Osteoblast (primary cell): ENCODE measurements at regions not wholly inside any gene's neighbourhood (a gene's known extent, or its start where the extent isn't known, plus 50 kb on each side); places are given as distances from the start of the nearest gene placed in this dataset.

Source experiments
- DNase-seq: peaks from one replicate; pipeline ENCODE4 v3.0.0; 2011; ENCODE audit warnings: low spot score, mixed read lengths; ENCODE audit not compliant: insufficient read length; ENCODE audit errors: missing footprints
- H2AFZ ChIP-seq: 2 replicates; pipeline ENCODE4 v1.6.0; 2011; ENCODE audit warnings: mild to moderate bottlenecking, low read length
- H3K27ac ChIP-seq: 2 replicates; pipeline ENCODE4 v1.5.1; 2011; ENCODE audit warnings: mild to moderate bottlenecking, low read depth, low read length, moderate library complexity
- H3K27me3 ChIP-seq: 2 replicates; pipeline ENCODE4 v1.6.0; 2012; ENCODE audit warnings: mild to moderate bottlenecking, control low read depth, inconsistent platforms, low read length, moderate library complexity; ENCODE audit not compliant: insufficient read depth
- H3K36me3 ChIP-seq: 2 replicates; pipeline ENCODE4 v1.5.1; 2011; ENCODE audit warnings: mild to moderate bottlenecking, low read length, control low read depth, moderate library complexity; ENCODE audit not compliant: insufficient read depth
- H3K4me1 ChIP-seq: 2 replicates; pipeline ENCODE4 v1.5.1; 2011; ENCODE audit warnings: mild to moderate bottlenecking, low read length, control low read depth, moderate library complexity; ENCODE audit not compliant: insufficient read depth
- H3K4me2 ChIP-seq: 2 replicates; pipeline ENCODE4 v1.6.0; 2011; ENCODE audit warnings: mild to moderate bottlenecking, low read length; ENCODE audit not compliant: insufficient read depth
- H3K4me3 ChIP-seq: fragments of 200-600 bp; sonication (generic); 3 replicates; pipeline ENCODE4 v1.5.1; 2012; ENCODE audit warnings: mild to moderate bottlenecking, low read length, inconsistent platforms; ENCODE audit not compliant: insufficient read depth
- H3K79me2 ChIP-seq: 2 replicates; pipeline ENCODE4 v1.6.0; 2012; ENCODE audit warnings: mild to moderate bottlenecking, low read length, control low read depth, inconsistent platforms; ENCODE audit not compliant: insufficient read depth
- H3K9me3 ChIP-seq: 2 replicates; pipeline ENCODE4 v1.5.1; 2011; ENCODE audit warnings: low read depth, low read length, control low read depth
- H4K20me1 ChIP-seq: 2 replicates; pipeline ENCODE4 v1.6.0; 2012; ENCODE audit warnings: mild to moderate bottlenecking, low read length, control low read depth; ENCODE audit not compliant: insufficient read depth
- CTCF ChIP-seq: IDR thresholded peaks from 2 replicates; pipeline ENCODE4 v1.5.1; 2011; ENCODE audit warnings: mild to moderate bottlenecking, low read depth, low read length, moderate library complexity; ENCODE audit errors: extremely low read depth

- H3K27me3 ChIP-seq, result no peaks in the 10 kb centered on the region
- no peak for DNase-seq
- TF ChIP-seq CTCF, result no peak
- H4K20me1 ChIP-seq, result no peaks in the 10 kb centered on the region
- H3K4me2 ChIP-seq, result no peak overlapping the region
- no peaks in the 10 kb centered on the region for H3K36me3 ChIP-seq
- H3K9me3 ChIP-seq, result peaks cover 2% of the 10 kb centered on the region
- no peak overlapping the region for H2AFZ ChIP-seq
- H3K79me2 ChIP-seq, result no peaks in the 10 kb centered on the region
- no peak overlapping the region for H3K4me3 ChIP-seq
- H3K27ac ChIP-seq, result no peak overlapping the region
- H3K4me1 ChIP-seq, result no peaks in the 10 kb centered on the region
These were observed 55.3 kb upstream of the POM121L12 start for GRCh38 chr7:52980129-52980528.

DNA sequence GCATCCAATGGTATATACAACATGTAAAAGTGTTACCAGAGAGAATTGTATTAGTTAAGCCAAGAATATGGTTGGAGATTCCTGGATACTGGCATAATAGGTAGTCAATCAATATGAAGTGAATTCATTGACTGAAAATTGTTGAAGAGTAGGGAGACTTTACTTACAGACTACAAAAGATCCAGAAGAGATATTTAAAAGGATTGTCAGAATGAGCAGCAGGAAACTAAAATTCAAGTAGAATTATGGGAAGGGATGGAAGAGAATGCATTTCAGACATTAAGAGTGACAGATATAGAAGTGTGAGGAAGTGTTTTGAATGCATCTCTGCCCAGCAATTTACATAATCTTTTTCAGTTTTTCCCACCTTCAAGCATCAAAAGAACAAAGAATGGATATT is 62.3 kb upstream of the POM121L12 start:
- H3K27me3 ChIP-seq, result no peaks in the 10 kb centered on the region
- H3K9me3 ChIP-seq, result peaks cover 5% of the 10 kb centered on the region
- TF ChIP-seq CTCF, result no peak
- no peaks in the 10 kb centered on the region for H3K36me3 ChIP-seq
- H2AFZ ChIP-seq, result no peak overlapping the region
- H3K79me2 ChIP-seq, result no peaks in the 10 kb centered on the region
- no peak overlapping the region for H3K27ac ChIP-seq
- H3K4me3 ChIP-seq, result no peak overlapping the region
- H3K4me1 ChIP-seq, result no peaks in the 10 kb centered on the region
- no peak for DNase-seq
- no peaks in the 10 kb centered on the region for H4K20me1 ChIP-seq
- H3K4me2 ChIP-seq, result no peak overlapping the region

DNA sequence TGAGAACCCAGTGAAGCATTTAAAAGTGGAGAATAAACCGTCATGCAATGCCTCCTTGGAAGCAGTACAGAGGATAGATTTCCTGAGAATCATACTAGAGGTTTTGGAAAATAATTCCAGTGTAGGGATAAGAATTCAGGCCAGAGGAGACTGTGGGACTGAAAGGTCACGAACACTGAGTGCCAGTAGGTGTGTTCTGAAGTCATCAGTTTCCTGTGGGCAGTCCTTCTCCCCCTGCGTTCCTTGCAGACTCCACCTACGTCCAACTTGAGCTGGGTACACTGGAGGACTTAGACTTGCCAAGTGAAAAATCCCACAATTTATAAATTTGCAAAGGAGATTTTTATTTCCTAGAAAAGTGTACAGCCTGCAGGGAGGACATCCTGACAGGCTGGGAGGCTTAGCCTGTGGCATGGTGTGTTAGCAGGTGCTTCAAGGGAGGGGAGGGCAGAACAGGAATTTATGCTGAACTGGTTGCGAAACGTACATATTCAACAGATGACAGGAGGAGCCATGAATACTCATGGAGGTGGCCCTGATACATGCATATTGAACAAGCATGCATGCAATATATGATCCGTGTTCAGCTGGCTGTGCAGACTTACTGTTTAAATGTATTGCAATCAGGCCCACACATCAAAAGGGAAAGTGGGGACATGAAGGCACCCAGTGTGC is 72.9 kb upstream of the POM121L12 start:
- Histone ChIP-seq H3K4me2 (no peak overlapping the region), H3K9me3 (peaks cover 4% of the 10 kb centered on the region), H3K4me3 (no peak overlapping the region), H3K36me3 (no peaks in the 10 kb centered on the region), H4K20me1 (no peaks in the 10 kb centered on the region), H3K79me2 (no peaks in the 10 kb centered on the region), H3K4me1 (no peaks in the 10 kb centered on the region), H3K27ac (no peak overlapping the region), H2AFZ (no peak overlapping the region), H3K27me3 (no peaks in the 10 kb centered on the region)
- no peak for TF ChIP-seq CTCF
- DNase-seq, result no peak

GRCh38 chr7:52961084-52961483 is 74.3 kb upstream of the POM121L12 start:
- Histone ChIP-seq H3K9me3 (peaks cover 4% of the 10 kb centered on the region), H3K79me2 (no peaks in the 10 kb centered on the region), H3K27me3 (no peaks in the 10 kb centered on the region), H3K4me2 (no peak overlapping the region), H2AFZ (no peak overlapping the region), H4K20me1 (no peaks in the 10 kb centered on the region), H3K36me3 (no peaks in the 10 kb centered on the region), H3K4me3 (no peak overlapping the region), H3K4me1 (no peaks in the 10 kb centered on the region), H3K27ac (no peak overlapping the region)
- TF ChIP-seq CTCF, result no peak
- DNase-seq, result no peak
